ENCODE measurements at regions not wholly inside any gene's neighbourhood (a gene's known extent, or its start where the extent isn't known, plus 50 kb on each side); places are given as distances from the start of the nearest gene placed in this dataset.
"Not testable (repeated sequence)": the region's sequence is repeated elsewhere in the genome, so short reads cannot be mapped to it uniquely, and the experiment has no call there.

GRCh38 chr5:125477586-125477975 lies 731.1 kb upstream of the ZNF608 start:
- no peak for DNase-seq

- DNase-seq, result no peak
Measured at GRCh38 chr5:125478599-125478998, 732.2 kb upstream of the ZNF608 start.

- DNase-seq, result no peak
Measured at GRCh38 chr5:125480911-125481310, 734.5 kb upstream of the ZNF608 start.

GRCh38 chr5:125481506-125482465 lies 735.3 kb upstream of the ZNF608 start:
- DNase-seq, result no peak

GRCh38 chr5:125483609-125484008 lies 737.2 kb upstream of the ZNF608 start:
- DNase-seq, result no peak

GRCh38 chr5:125484272-125484741 lies 737.9 kb upstream of the ZNF608 start:
- DNase-seq, result peak; percentile 39

GRCh38 chr5:125484742-125485641 lies 738.6 kb upstream of the ZNF608 start:
- peak; percentile 92 for DNase-seq

- DNase-seq, result no peak
Measured at GRCh38 chr5:125485771-125486170, 739.3 kb upstream of the ZNF608 start.

GRCh38 chr5:125486634-125487033 lies 740.2 kb upstream of the ZNF608 start:
- no peak for DNase-seq

GRCh38 chr5:125487231-125487630 lies 740.8 kb upstream of the ZNF608 start:
- no peak for DNase-seq

GRCh38 chr5:125487652-125488051 lies 741.2 kb upstream of the ZNF608 start:
- DNase-seq, result not testable (repeated sequence)

- DNase-seq, result no peak
Measured at GRCh38 chr5:125489146-125489545, 742.7 kb upstream of the ZNF608 start.

- no peak for DNase-seq
Measured at GRCh38 chr5:125491986-125492492, 745.6 kb upstream of the ZNF608 start.

- DNase-seq, result no peak
Measured at GRCh38 chr5:125492977-125493376, 746.5 kb upstream of the ZNF608 start.

GRCh38 chr5:125496393-125496792 lies 750.0 kb upstream of the ZNF608 start:
- no peak for DNase-seq

GRCh38 chr5:125497651-125498050 lies 751.2 kb upstream of the ZNF608 start:
- no peak for DNase-seq

- DNase-seq, result no peak
Measured at GRCh38 chr5:125499636-125500332, 753.3 kb upstream of the ZNF608 start.

GRCh38 chr5:125501396-125501795 lies 755.0 kb upstream of the ZNF608 start:
- DNase-seq, result no peak

GRCh38 chr5:125503946-125504345 lies 757.5 kb upstream of the ZNF608 start:
- DNase-seq, result no peak

GRCh38 chr5:125505115-125505514 lies 758.7 kb upstream of the ZNF608 start:
- DNase-seq, result no peak

GRCh38 chr5:125506124-125506523 lies 759.7 kb upstream of the ZNF608 start:
- DNase-seq, result no peak

- DNase-seq, result no peak
Measured at GRCh38 chr5:125508225-125508624, 761.8 kb upstream of the ZNF608 start.

Data from left kidney (tissue), 1 donor.